ENCODE measurements at regions not wholly inside any gene's neighbourhood (a gene's known extent, or its start where the extent isn't known, plus 50 kb on each side); places are given as distances from the start of the nearest gene placed in this dataset.

DNA sequence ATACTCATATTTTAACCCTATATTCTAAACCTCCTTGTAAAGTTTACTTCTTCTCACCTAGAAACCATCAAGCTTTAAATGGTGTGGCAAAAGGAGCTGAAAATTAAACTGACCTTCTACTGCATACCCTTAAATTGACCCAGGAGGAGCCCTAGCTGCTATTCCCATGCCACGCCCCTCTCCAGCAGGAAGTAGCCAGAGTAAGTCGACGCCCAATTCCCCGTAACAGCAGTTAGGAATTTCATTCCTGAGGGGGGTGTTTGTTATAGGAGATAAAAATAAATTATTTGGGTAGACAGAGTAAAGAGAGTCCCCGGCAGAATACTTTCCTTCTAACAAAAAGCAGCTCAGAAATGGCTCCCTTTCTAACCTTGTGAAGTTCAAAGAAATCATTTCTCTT lies 111.8 kb upstream of the FAM174A start:
- no peaks in the 10 kb centered on the region for H3K36me3 ChIP-seq (replicated peaks in 1 of 2; ENCODE audit: control insufficient read depth in 1 of 2, insufficient read depth in 2 of 2, low read length in 1 of 2)
- no peaks in the 10 kb centered on the region for H3K9me3 ChIP-seq
- H3K79me2 ChIP-seq (ENCODE audit: insufficient read depth) = no peaks in the 10 kb centered on the region
- H3F3A ChIP-seq (replicated peaks; ENCODE audit: insufficient read depth) = no peaks in the 10 kb centered on the region
- H3K4me3 ChIP-seq (ENCODE audit: low read depth in 2 of 2, low read length in 1 of 2) = no peak overlapping the region
- POLR2A ChIA-PET = no interaction called here
- TF ChIP-seq NFIC (IDR thresholded peaks at IDR 0.05; ENCODE audit: borderline replicate concordance) = no peak
- TF ChIP-seq RAD21 (IDR thresholded peaks at IDR 0.05; ENCODE audit: low read length) = no peak
- TF ChIP-seq EP300 (IDR thresholded peaks at IDR 0.05; ENCODE audit: borderline replicate concordance in 1 of 2, low read depth in 1 of 2, low read length in 1 of 2) = no peak
- no peak for TF ChIP-seq FOXM1 (IDR thresholded peaks at IDR 0.05; ENCODE audit: low read depth)
- TF ChIP-seq MXI1 (IDR thresholded peaks at IDR 0.05; ENCODE audit: low read depth, low read length) = no peak
- no peak for TF ChIP-seq SMC3 (IDR thresholded peaks at IDR 0.05; ENCODE audit: low read depth, low read length)
- no peak for TF ChIP-seq FOSL2 (IDR thresholded peaks at IDR 0.05; ENCODE audit: borderline replicate concordance, low read depth)
- TF ChIP-seq NRF1 (IDR thresholded peaks at IDR 0.05; ENCODE audit: low read depth, low read length) = no peak
- no peak for TF ChIP-seq POLR2AphosphoS5 (IDR thresholded peaks at IDR 0.05; ENCODE audit: low read depth, low read length)
- no peak for TF ChIP-seq CHD2 (IDR thresholded peaks at IDR 0.05; ENCODE audit: low read length, partially characterized antibody)
- TF ChIP-seq TEAD4 (IDR thresholded peaks at IDR 0.05; ENCODE audit: borderline replicate concordance, insufficient read depth) = no peak
- TF ChIP-seq FOXJ3 (CRISPR knock-in tag; IDR thresholded peaks at IDR 0.05) = no peak
- TF ChIP-seq, protein P1, sequence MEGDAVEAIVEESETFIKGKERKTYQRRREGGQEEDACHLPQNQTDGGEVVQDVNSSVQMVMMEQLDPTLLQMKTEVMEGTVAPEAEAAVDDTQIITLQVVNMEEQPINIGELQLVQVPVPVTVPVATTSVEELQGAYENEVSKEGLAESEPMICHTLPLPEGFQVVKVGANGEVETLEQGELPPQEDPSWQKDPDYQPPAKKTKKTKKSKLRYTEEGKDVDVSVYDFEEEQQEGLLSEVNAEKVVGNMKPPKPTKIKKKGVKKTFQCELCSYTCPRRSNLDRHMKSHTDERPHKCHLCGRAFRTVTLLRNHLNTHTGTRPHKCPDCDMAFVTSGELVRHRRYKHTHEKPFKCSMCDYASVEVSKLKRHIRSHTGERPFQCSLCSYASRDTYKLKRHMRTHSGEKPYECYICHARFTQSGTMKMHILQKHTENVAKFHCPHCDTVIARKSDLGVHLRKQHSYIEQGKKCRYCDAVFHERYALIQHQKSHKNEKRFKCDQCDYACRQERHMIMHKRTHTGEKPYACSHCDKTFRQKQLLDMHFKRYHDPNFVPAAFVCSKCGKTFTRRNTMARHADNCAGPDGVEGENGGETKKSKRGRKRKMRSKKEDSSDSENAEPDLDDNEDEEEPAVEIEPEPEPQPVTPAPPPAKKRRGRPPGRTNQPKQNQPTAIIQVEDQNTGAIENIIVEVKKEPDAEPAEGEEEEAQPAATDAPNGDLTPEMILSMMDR (IDR thresholded peaks at IDR 0.05) = no peak
- TF ChIP-seq EZH2phosphoT487 (IDR thresholded peaks at IDR 0.05; ENCODE audit: borderline replicate concordance, low read depth) = no peak
- TF ChIP-seq ELF1 (IDR thresholded peaks at IDR 0.05) = no peak
- TF ChIP-seq RXRA (IDR thresholded peaks at IDR 0.05; ENCODE audit: borderline replicate concordance, low read depth) = no peak
- TF ChIP-seq RFX5 (IDR thresholded peaks at IDR 0.05; ENCODE audit: low read length) = no peak
- H3K27me3 ChIP-seq (ENCODE audit: insufficient read depth) = no peaks in the 10 kb centered on the region
- 43% methylated on average over 5 of the region's 5 CpGs for WGBS (ENCODE audit: low lambda C conversion rate)
- H3K4me1 ChIP-seq (ENCODE audit: control insufficient read depth in 1 of 2, insufficient read depth in 2 of 2, low read depth in 1 of 2, low read length in 1 of 2) = no peaks in the 10 kb centered on the region
- CTCF ChIA-PET = no interaction called here
- H3K9ac ChIP-seq = no peak overlapping the region
- H2AFZ ChIP-seq (ENCODE audit: low read depth) = no peak overlapping the region
- no peaks in the 10 kb centered on the region for H4K20me1 ChIP-seq (ENCODE audit: insufficient read depth)
- H3K27ac ChIP-seq (ENCODE audit: low read depth in 2 of 2, low read length in 1 of 2) = no peak overlapping the region
- no peak overlapping the region for H3K4me2 ChIP-seq
- DNase-seq = no peak
- no peaks in the 10 kb centered on the region for H3K9me2 ChIP-seq

DNA sequence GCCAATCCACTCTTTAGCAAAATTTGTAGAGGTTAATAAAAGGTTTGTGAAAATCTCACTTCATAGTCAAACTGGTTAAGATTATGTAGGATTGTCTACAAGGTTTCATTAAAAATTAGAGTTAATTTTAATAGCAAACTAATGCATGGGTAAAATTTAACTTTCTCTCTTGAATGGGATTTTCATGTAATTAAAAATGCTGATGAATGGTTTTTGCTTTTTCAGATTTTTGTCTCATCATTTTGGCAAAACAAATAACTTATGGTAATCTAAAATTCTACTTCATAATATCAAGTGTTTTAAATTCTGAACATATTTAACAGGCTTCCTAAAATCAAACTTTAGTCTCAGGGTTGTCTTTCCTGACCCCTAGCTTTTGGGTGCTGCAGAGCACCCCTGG lies 113.8 kb upstream of the FAM174A start:
- Histone ChIP-seq H4K20me1 (ENCODE audit: insufficient read depth) (no peaks in the 10 kb centered on the region), H3K9ac (no peak overlapping the region), H3K9me2 (no peaks in the 10 kb centered on the region), H3K27ac (ENCODE audit: low read depth in 2 of 2, low read length in 1 of 2) (no peak overlapping the region), H3K27me3 (ENCODE audit: insufficient read depth) (no peaks in the 10 kb centered on the region), H3K36me3 (replicated peaks in 1 of 2; ENCODE audit: control insufficient read depth in 1 of 2, insufficient read depth in 2 of 2, low read length in 1 of 2) (no peaks in the 10 kb centered on the region), H3F3A (replicated peaks; ENCODE audit: insufficient read depth) (no peaks in the 10 kb centered on the region), H3K9me3 (no peaks in the 10 kb centered on the region), H3K4me3 (ENCODE audit: low read depth in 2 of 2, low read length in 1 of 2) (no peak overlapping the region), H3K4me2 (no peak overlapping the region), H3K4me1 (ENCODE audit: control insufficient read depth in 1 of 2, insufficient read depth in 2 of 2, low read depth in 1 of 2, low read length in 1 of 2) (no peaks in the 10 kb centered on the region), H3K79me2 (ENCODE audit: insufficient read depth) (no peaks in the 10 kb centered on the region), H2AFZ (ENCODE audit: low read depth) (no peak overlapping the region)
- POLR2A ChIA-PET = no interaction called here
- CTCF ChIA-PET = no interaction called here
- DNase-seq = no peak
- TF ChIP-seq CHD2 (IDR thresholded peaks at IDR 0.05; ENCODE audit: low read length, partially characterized antibody) = no peak
- TF ChIP-seq, protein P2, sequence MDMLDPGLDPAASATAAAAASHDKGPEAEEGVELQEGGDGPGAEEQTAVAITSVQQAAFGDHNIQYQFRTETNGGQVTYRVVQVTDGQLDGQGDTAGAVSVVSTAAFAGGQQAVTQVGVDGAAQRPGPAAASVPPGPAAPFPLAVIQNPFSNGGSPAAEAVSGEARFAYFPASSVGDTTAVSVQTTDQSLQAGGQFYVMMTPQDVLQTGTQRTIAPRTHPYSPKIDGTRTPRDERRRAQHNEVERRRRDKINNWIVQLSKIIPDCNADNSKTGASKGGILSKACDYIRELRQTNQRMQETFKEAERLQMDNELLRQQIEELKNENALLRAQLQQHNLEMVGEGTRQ (IDR thresholded peaks at IDR 0.05; ENCODE audit: borderline replicate concordance, low read depth, low read length) = no peak
- TF ChIP-seq TCF12 (IDR thresholded peaks at IDR 0.05) = no peak
- TF ChIP-seq FOXM1 (IDR thresholded peaks at IDR 0.05; ENCODE audit: low read depth) = no peak
- TF ChIP-seq, protein P3, sequence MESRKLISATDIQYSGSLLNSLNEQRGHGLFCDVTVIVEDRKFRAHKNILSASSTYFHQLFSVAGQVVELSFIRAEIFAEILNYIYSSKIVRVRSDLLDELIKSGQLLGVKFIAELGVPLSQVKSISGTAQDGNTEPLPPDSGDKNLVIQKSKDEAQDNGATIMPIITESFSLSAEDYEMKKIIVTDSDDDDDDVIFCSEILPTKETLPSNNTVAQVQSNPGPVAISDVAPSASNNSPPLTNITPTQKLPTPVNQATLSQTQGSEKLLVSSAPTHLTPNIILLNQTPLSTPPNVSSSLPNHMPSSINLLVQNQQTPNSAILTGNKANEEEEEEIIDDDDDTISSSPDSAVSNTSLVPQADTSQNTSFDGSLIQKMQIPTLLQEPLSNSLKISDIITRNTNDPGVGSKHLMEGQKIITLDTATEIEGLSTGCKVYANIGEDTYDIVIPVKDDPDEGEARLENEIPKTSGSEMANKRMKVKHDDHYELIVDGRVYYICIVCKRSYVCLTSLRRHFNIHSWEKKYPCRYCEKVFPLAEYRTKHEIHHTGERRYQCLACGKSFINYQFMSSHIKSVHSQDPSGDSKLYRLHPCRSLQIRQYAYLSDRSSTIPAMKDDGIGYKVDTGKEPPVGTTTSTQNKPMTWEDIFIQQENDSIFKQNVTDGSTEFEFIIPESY (IDR thresholded peaks at IDR 0.05; ENCODE audit: borderline replicate concordance, low read depth) = no peak
- TF ChIP-seq, protein P1 (IDR thresholded peaks at IDR 0.05) = no peak
- no peak for TF ChIP-seq NRF1 (IDR thresholded peaks at IDR 0.05; ENCODE audit: low read depth, low read length)
- TF ChIP-seq MEF2A (IDR thresholded peaks at IDR 0.05; ENCODE audit: borderline replicate concordance, low read depth) = no peak

All from SK-N-SH (cell line).